HUES6 (cell line): ENCODE measurements at regions not wholly inside any gene's neighbourhood (a gene's known extent, or its start where the extent isn't known, plus 50 kb on each side); places are given as distances from the start of the nearest gene placed in this dataset.

Experiments used
- H3K27ac ChIP-seq: 2 replicates; pipeline ENCODE4 v1.7.0; 2013; ENCODE audit warnings: low read depth, mild to moderate bottlenecking, low read length, inconsistent platforms
- H3K27me3 ChIP-seq: 2 replicates; pipeline ENCODE4 v1.6.1; 2013; ENCODE audit warnings: low read length; ENCODE audit not compliant: control insufficient read depth, insufficient read depth
- H3K36me3 ChIP-seq: 2 replicates; pipeline ENCODE4 v1.6.1; 2013; ENCODE audit warnings: low read length; ENCODE audit not compliant: control insufficient read depth, insufficient read depth
- H3K4me1 ChIP-seq: 2 replicates; pipeline ENCODE4 v1.6.1; 2013; ENCODE audit warnings: low read length; ENCODE audit not compliant: control insufficient read depth, insufficient read depth
- H3K4me3 ChIP-seq: 2 replicates; pipeline ENCODE4 v1.5.1; 2013; ENCODE audit warnings: low read depth, low read length
- H3K9ac ChIP-seq: one replicate; pipeline ENCODE4 v1.6.1; 2013; ENCODE audit warnings: mild to moderate bottlenecking, low read length
- H3K9me3 ChIP-seq: 2 replicates; pipeline ENCODE4 v1.6.1; 2013; ENCODE audit warnings: low read depth, low read length; ENCODE audit not compliant: control insufficient read depth, insufficient read depth

- Histone ChIP-seq H3K4me3 (no peak overlapping the region), H3K9ac (no peak overlapping the region), H3K9me3 (no peaks in the 10 kb centered on the region), H3K27me3 (no peaks in the 10 kb centered on the region), H3K27ac (no peak overlapping the region), H3K36me3 (no peaks in the 10 kb centered on the region), H3K4me1 (no peaks in the 10 kb centered on the region)
Observed at GRCh38 chr11:19306179-19306944, 65.6 kb upstream of the E2F8 start.

GRCh38 chr11:19301361-19301760 lies 60.6 kb upstream of the E2F8 start:
- Histone ChIP-seq H3K4me3 (no peak overlapping the region), H3K36me3 (no peaks in the 10 kb centered on the region), H3K27me3 (no peaks in the 10 kb centered on the region), H3K4me1 (no peaks in the 10 kb centered on the region), H3K9ac (no peak overlapping the region), H3K27ac (no peak overlapping the region), H3K9me3 (no peaks in the 10 kb centered on the region)

- H3K9ac ChIP-seq = no peak overlapping the region
- 0 out of 2 replicates have a peak, but pooled peaks cover 3% of the 10 kb centered on the region for H3K4me1 ChIP-seq
- no peak overlapping the region for H3K4me3 ChIP-seq
- H3K36me3 ChIP-seq = no peaks in the 10 kb centered on the region
- no peaks in the 10 kb centered on the region for H3K27me3 ChIP-seq
- H3K27ac ChIP-seq = no peak overlapping the region
- H3K9me3 ChIP-seq = no peaks in the 10 kb centered on the region
Observed at GRCh38 chr11:19294444-19294843, 53.7 kb upstream of the E2F8 start.

GRCh38 chr11:19291064-19291463 lies 50.3 kb upstream of the E2F8 start:
- Histone ChIP-seq H3K9ac (no peak overlapping the region), H3K9me3 (no peaks in the 10 kb centered on the region), H3K27ac (no peak overlapping the region), H3K36me3 (no peaks in the 10 kb centered on the region), H3K27me3 (no peaks in the 10 kb centered on the region), H3K4me1 (0 out of 2 replicates have a peak, but pooled peaks cover 3% of the 10 kb centered on the region), H3K4me3 (no peak overlapping the region)
